ENCODE measurements at regions not wholly inside any gene's neighbourhood (a gene's known extent, or its start where the extent isn't known, plus 50 kb on each side); places are given as distances from the start of the nearest gene placed in this dataset.

GRCh38 chr22:45097061-45097460, 66.7 kb upstream of the NUP50 start:
- Histone ChIP-seq H3K36me3 (no peaks in the 10 kb centered on the region), H3K9me3 (no peaks in the 10 kb centered on the region), H3K27ac (no peak overlapping the region), H3K4me1 (no peaks in the 10 kb centered on the region), H3K27me3 (peaks cover 0 to 54% (median 24%) of the 10 kb centered on the region in 3 donors), H3K4me3 (no peak overlapping the region)
- intact Hi-C loops (cut with DNase I), result loop anchor here (5.0 kb wide), 1 partner anchor 275 kb away; no protein-coding TSS in a partner anchor
- DNase-seq, result no peak
- no peak for TF ChIP-seq CTCF (IDR thresholded peaks at IDR 0.05)
- TF ChIP-seq POLR2A (IDR thresholded peaks at IDR 0.05), result no peak
- TF ChIP-seq POLR2AphosphoS5 (IDR thresholded peaks at IDR 0.05), result no peak
- no peak for TF ChIP-seq EP300 (IDR thresholded peaks at IDR 0.05)
- 86 to 88% methylated on average over 3 of the region's 3 CpGs for WGBS, 2 donors

GRCh38 chr22:45098056-45098455, 65.7 kb upstream of the NUP50 start:
- TF ChIP-seq POLR2AphosphoS5 (IDR thresholded peaks at IDR 0.05), result no peak
- Histone ChIP-seq H3K4me1 (no peaks in the 10 kb centered on the region), H3K4me3 (no peak overlapping the region), H3K36me3 (no peaks in the 10 kb centered on the region), H3K27me3 (peaks cover 0 to 55% (median 26%) of the 10 kb centered on the region in 3 donors), H3K27ac (no peak overlapping the region), H3K9me3 (no peaks in the 10 kb centered on the region)
- WGBS, 2 donors, result 70 to 89% methylated on average over 8 of the region's 8 CpGs
- DNase-seq, result no peak
- intact Hi-C loops (cut with DNase I), result loop anchor here (5.0 kb wide), 1 partner anchor 276 kb away; no protein-coding TSS in a partner anchor

GRCh38 chr22:45099961-45100360, 63.8 kb upstream of the NUP50 start:
- no peak for TF ChIP-seq POLR2AphosphoS5 (IDR thresholded peaks at IDR 0.05)
- no peak for TF ChIP-seq POLR2A (IDR thresholded peaks at IDR 0.05)
- no peak for TF ChIP-seq EP300 (IDR thresholded peaks at IDR 0.05)
- TF ChIP-seq CTCF (IDR thresholded peaks at IDR 0.05), result no peak
- DNase-seq, result no peak
- H3K4me1 ChIP-seq, result no peaks in the 10 kb centered on the region
- H3K4me3 ChIP-seq, result no peak overlapping the region
- no peak overlapping the region for H3K27ac ChIP-seq
- 70 to 88% methylated on average over 9 of the region's 9 CpGs for WGBS, 2 donors
- no peaks in the 10 kb centered on the region for H3K36me3 ChIP-seq
- H3K9me3 ChIP-seq, result no peaks in the 10 kb centered on the region
- peaks cover 0 to 50% (median 26%) of the 10 kb centered on the region in 3 donors for H3K27me3 ChIP-seq
- intact Hi-C loops (cut with DNase I), result loop anchor here (5.0 kb wide), 2 partner anchors 162 to 278 kb away; no protein-coding TSS in a partner anchor

GRCh38 chr22:45101515-45102227, 62.1 kb upstream of the NUP50 start:
- Histone ChIP-seq H3K4me3 (no peak overlapping the region), H3K4me1 (no peaks in the 10 kb centered on the region), H3K27me3 (peaks cover 0 to 33% (median 19%) of the 10 kb centered on the region in 3 donors), H3K9me3 (no peaks in the 10 kb centered on the region), H3K36me3 (no peaks in the 10 kb centered on the region), H3K27ac (no peak overlapping the region)
- TF ChIP-seq CTCF (IDR thresholded peaks at IDR 0.05) (peak in 2 of 4 experiments; percentile 27 to 34), POLR2AphosphoS5 (IDR thresholded peaks at IDR 0.05) (no peak), EP300 (IDR thresholded peaks at IDR 0.05) (no peak), POLR2A (IDR thresholded peaks at IDR 0.05) (no peak)
- DNase-seq, result peak; percentile 78
- intact Hi-C loops (cut with DNase I), result loop anchor here (5.0 kb wide), 1 partner anchor 161 kb away; no protein-coding TSS in a partner anchor
- WGBS, 2 donors, result 44 to 47% methylated on average over 18 of the region's 18 CpGs

GRCh38 chr22:45102896-45103420, 60.8 kb upstream of the NUP50 start:
- TF ChIP-seq POLR2A (IDR thresholded peaks at IDR 0.05) (no peak), POLR2AphosphoS5 (IDR thresholded peaks at IDR 0.05) (no peak), EP300 (IDR thresholded peaks at IDR 0.05) (no peak), CTCF (IDR thresholded peaks at IDR 0.05) (no peak)
- Histone ChIP-seq H3K9me3 (no peaks in the 10 kb centered on the region), H3K4me1 (no peaks in the 10 kb centered on the region), H3K27ac (no peak overlapping the region), H3K36me3 (no peaks in the 10 kb centered on the region), H3K4me3 (no peak overlapping the region), H3K27me3 (peaks cover 0 to 32% (median 19%) of the 10 kb centered on the region in 3 donors)
- 70 to 74% methylated on average over 6 of the region's 6 CpGs for WGBS, 2 donors
- intact Hi-C loops (cut with DNase I), result loop anchor here (5.0 kb wide), 1 partner anchor 159 kb away; no protein-coding TSS in a partner anchor
- DNase-seq, result no peak

All from sigmoid colon (tissue), 6 donors.